Activated CD8-positive, alpha-beta memory T cell treated with anti-CD3 and anti-CD28 coated beads, Interleukin-2, amount 50 U/mL, for 24 hours (primary cell): ENCODE measurements at regions not wholly inside any gene's neighbourhood (a gene's known extent, or its start where the extent isn't known, plus 50 kb on each side); places are given as distances from the start of the nearest gene placed in this dataset.
"Not testable (repeated sequence)": the region's sequence is repeated elsewhere in the genome, so short reads cannot be mapped to it uniquely, and the experiment has no call there.

Experiments
- DNase-seq: peaks from one replicate; pipeline ENCODE4 v3.0.0-alpha.2; 2020; ENCODE audit errors: extremely low read depth

DNA sequence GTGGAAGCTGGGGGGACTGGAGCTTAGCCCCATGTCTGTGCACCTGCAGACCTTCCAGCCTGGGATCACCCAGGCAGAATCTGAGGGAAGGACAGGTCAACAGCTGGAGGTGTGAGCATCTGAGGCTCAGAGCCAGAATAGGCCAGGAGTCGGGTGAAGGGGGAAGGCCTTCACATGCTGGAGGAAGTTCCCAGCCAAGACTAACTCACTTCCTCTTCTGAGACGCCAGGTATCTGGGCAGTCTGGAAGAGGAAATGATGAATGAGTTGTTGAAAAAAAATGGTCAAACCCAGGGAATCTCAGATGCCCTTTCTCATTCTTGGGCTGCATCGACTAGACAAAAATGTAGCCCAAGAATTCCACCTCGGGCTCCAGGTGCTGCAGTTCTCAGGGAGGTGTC is 73.6 kb upstream of the TIAM2 start:
- DNase-seq, result no peak

DNA sequence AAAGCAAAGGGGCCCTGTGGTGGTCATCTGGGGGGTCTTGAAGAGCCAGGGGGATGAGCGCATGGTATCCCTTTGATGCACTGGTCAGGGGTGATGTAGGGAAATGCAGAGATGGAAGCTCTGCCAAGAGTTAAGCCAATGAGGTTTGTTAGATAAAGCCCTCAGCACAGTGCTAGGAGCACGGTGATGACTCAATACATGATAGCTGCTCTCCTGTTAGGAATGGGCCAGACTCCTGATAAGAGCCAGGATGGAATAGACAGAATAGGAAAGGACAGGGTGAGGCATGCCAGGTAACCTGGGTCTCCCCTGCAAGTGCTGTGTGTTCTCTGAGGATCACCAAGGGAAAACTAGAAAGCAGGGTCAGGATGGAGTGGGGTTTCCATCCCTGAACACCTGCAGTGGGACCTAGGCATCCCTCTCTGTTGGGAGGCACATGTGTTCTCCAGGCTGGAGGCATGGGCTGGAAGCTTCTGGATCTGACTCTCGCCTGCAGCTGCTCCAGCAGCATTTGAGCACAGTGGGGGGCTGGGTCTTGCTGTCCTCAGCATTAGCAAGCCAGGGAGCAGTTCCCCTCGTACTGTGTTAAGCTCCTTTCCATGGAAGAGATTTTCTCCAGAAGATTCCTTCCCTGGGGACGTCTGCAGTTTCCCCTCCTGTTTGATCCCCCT is 71.8 kb upstream of the TIAM2 start:
- DNase-seq, result no peak

DNA sequence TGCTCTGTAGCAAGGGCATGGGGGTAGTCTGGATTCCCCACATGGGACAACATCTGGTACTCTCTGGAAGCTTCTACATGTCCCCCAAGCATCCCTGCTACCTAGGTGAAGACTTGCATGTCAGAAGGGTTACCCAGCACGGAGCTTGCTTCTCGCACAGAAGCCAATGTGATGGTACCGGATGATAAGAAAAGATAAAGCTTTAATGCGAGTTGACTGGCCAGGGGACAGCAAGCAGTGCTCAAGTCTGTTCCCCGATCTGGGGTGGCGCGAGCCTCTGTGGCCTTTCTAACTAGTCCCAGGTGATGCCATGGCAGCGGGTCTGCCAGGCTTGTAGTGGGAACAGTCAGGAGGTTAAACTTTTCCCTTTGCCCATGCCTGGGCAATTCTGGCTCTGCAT is 70.0 kb upstream of the TIAM2 start:
- DNase-seq, result no peak

DNA sequence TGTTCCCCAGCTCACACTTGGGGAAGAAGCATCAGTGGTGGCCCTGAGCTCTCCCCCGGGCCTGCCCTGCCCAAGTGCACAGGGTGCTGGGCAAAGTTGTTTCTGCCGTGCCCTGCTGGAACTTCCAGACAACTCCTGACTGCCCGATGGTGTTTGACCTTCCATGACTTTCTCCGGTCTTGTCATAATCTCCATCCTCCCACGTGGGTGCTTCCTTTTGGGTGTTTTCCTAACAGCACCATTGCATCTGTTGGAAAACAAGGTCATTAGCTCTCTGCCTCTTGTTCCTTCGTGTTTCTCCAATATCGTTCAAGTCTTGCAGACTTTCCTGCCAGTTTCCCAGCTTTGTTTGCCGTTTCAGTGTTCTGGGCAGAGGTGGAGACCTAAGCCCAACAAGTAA is 68.7 kb upstream of the TIAM2 start:
- DNase-seq, result no peak

DNA sequence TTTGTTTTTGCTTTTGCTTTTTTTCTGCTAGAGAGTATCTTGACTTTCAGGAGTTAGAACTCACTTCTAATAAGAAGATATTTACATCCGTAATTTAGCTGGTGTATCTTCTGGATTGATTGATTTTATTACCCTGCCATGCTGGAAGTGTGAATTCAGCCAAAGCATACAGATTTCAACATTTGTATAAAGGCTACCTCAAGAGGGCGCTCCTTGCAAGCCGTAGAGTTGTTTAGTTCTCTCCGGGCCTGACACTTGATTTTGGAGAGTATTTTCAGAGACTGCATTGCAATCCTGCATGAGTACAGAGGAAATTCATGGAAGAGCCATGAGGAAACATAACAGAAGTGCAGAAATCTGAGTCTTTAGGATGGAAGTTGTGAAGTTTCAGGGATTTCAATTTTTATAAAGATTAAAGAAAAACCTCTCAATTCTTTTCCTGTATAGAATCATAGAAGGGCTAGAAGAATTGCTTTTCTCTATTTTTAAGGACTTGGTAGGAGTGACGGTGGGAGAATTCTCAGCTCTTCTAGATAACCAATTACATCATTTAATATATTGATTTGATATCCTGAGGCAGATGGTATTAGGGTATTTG is 66.7 kb upstream of the TIAM2 start:
- peak; percentile 25 for DNase-seq

DNA sequence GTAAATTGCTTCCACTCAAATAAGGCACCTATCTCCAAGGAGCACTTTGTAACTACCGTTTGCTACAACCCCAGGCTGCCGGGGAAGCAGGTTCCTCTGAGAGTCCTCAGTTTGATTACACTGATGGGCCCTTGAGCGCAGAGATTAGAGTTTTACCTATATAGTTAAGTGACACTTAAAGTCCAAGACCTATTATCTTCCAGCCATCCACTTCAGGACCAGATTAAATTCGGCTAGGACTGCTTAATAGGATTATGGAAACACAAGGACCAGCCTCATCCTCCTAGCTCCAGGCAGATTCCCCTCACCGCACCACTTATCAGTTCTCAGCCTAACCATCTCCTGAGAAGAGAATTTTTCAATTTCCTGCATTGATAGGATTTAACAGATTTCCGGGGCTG is 64.7 kb upstream of the TIAM2 start:
- no peak for DNase-seq

DNA sequence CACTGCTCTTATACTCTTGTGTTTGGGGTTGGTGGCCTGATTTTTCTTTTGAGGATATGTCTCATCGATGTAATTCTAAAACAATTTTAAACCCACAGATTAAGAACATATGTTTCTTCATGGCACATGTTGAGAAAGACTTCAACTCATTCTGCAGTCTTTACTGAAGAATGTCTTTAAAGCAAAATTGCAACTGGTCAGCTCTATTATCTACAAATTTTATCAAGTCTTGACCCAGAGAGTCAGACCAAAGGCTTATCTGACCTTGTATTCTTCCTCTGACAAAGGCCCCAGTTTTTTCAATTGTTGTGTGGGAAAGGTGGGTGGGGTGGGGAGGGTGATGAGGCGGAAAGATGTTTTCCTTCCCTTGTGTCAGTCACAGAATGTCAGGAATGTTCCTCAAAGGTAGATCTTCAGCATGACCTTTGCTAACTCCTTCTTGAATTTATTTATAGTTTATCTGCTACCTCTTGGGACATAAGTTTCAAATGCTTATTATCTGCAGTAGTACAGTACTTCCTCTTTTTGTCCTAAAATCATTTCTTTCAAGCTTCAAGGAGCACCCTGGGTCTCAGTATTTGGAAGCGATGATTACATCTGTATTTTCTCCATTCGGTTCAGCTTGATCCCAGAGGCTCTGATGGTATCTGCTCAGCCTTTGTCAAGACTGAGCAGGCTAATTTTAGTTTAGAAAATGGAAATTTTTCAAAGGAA is 63.2 kb upstream of the TIAM2 start:
- no peak for DNase-seq

DNA sequence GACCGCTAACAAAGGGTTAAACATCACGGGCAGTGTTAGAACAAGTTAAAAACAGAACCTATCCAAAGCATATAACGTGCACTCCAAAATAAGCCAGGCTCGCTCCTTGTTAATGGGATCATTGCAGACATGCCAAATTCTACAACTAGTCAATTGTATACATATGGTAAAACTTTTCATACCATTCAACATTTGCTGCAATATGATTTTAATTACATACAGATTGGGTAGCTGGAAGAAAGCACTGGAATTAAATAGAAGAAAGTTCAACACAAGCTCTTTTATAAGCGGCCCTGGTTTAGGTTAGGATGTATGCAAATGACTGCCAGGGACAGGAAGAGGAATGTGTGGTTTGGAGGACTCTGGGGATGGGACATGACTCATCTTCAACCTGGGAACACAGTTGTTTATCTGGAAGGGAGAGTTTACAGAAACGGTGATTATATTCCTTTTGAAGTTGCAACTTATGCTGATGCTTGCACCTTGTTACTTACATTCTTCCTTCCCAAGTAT is 62.5 kb upstream of the TIAM2 start:
- DNase-seq, result no peak

DNA sequence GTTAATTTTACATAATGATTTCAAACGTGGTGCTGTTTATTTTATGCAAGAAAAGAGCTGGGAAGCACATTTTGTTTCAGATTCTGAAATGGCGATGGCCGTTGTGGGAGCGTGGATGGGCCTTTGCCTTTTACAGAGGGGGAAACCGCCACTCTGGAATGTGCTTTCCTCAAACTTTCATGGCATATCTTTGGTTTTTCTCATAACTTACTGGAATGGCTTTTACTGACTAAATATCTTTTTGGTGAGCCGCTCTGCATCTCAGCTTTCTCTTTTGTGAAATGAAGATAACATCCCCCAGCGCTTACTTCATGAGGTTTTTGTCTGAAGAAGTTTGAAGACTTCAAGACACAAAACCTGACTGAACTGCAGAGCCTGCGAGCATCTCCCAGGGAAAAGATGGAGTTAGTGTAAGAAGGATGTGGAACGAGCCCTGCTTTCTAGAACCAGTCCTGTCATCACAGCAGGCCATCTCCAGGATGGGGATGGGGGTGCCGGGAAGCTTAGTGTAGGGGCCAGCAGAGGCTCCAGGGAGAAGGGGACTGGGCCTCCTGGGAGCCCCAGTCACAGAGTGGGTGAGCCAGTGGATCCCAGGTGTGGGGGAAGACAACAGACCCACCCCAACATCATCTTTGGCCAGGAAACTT is 61.8 kb upstream of the TIAM2 start:
- no peak for DNase-seq

DNA sequence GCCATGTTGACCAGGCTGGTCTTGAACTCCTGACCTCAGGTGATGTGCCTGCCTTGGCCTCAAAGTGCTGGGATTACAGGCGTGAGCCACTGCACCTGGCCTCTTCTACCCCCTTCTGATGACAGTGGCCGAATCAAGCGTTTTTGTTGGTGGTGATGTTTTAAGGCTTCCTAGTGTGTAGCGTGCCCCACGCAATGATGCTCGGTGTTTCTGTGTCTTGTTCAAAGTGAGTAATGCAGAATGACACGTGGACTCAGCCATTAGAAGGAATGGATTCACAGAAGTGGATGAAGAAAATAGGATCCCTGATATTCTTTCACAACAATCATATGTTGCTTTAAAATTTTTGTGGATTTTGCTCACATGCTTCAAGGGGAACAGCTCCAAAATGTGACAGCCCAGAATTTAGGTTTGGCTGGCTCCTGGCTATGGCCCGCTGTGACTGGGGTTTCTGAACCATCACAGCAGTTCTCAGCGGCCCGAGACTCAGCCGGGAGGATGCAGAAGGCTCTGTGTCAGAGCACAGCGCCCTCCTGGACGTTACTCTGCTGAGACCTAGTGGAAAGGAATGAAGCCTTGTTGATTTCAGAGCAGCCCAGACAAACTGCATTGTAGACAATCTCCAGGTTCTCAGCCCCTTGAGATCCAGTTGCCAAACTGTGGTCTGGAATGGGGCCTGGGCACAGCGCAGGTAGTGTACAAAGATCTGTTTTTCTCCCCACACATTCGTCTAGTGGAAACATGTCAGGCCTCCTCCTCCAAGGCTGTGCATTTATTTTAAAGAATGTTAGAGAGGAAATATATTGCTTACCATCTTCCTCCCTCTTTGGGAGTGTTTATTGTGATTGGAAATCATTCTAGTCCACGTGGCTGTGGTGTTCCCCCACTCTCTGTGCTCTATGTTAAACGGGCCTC is 57.6 kb upstream of the TIAM2 start:
- DNase-seq, result no peak

DNA sequence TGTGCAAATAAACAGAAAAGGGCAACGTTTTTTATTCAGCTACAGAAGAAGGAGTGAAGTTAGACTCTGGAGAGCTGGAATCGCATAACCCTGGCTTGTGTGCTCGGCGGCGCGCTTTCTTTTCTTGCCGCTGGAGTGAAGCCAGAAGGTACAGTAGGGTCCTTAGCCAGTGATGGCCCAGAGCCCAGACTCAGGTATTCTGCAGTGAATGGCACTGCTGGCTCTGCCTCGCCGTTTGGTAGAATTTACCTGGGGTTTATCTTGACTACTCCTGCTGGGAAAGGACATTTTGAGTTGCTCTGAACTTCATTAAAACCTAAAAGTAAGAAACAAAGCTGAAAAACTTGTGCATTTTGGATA is 56.9 kb upstream of the TIAM2 start:
- DNase-seq, result no peak

DNA sequence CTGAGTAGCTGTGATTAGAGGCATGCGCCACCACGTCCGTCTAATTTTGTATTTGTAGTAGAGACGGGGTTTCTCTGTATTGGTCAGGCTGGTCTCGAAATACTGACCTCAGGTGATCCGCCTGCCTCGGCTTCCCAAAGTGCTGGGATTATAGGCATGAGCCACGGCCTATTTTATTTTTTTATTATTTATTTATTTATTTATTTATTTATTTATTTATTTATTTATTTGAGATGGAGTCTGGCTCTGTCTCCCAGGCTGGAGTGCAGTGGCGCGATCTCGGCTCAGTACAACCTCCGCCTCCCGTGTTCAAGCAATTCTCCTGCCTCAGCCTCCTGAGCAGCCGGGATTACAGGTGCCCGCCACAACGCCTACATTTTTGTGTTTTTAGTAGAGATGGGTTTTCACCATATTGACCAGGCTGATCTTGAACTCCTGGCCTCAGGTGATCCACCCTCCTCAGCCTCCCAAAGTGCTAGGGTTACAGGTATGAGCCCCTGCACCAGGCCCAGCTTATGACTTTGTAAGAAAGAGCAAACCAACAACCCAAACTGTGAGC is 56.3 kb upstream of the TIAM2 start:
- not testable (repeated sequence) for DNase-seq

DNA sequence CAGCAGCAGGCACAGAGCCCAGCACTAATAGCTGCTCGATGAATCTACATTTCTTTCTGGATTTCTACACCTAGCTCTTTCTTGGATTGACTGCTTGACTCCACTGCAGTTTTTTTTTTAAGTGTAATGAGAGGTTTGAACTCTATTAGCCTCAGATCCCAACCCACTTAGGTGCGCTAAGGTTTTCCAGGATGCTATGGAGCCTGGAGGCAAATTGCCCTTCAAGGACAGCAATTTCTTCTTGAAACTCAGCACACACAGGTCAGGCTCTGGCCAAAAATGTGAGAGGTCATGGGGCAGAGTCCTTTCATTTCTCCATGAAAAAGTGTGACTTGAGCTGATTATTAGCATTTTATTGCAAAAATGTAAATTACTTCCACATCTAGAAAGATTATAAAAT is 52.3 kb upstream of the TIAM2 start:
- DNase-seq, result no peak

DNA sequence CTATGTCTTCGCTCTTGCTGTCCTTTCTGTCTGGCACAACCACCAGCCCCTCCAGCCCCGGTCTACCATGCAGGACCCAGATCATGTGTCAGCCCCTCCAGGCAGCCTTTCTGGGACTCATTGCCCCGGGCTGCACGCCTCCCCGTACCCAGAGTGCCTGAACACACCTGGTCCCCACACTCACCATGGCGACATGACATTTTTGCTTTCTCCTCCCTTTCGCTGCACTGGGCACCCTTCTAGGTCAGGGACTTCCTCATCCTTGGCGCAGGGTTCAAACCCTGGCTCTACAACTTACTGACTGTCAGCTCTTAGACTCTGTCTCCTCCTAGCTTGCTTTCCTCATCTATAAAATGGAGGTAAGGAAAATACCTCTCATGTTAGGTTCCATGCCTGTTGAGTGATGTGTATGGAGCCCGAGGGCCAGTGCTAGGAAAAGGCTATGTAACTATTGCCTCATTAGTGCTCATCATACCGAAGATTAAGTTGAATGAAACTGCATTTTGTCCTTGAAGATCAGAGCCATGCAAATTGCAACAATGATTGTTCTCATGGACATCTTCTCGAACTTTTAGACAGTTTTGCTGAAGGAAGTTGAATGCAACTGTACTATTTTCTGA is 49.7 kb upstream of the TIAM2 start:
- DNase-seq, result no peak
